OCI-LY3 (cell line): ENCODE measurements at regions not wholly inside any gene's neighbourhood (a gene's known extent, or its start where the extent isn't known, plus 50 kb on each side); places are given as distances from the start of the nearest gene placed in this dataset.

Experiments
- CTCF ChIP-seq: fragments of 200-600, 300-600 bp; sonication (generic); IDR thresholded peaks from 2 replicates; pipeline ENCODE4 v1.5.1; 2014; ENCODE audit warnings: antibody characterized with exemption, low read length, low read depth
- EZH2phosphoT487 ChIP-seq: fragments of 200-600 bp; shearing (Covaris generic); IDR thresholded peaks from 2 replicates; pipeline ENCODE4 v1.6.1; 2018; ENCODE audit warnings: antibody characterized with exemption, mixed run types, low read depth

GRCh38 chr3:110965976-110966375 is 105.6 kb upstream of the NECTIN3 start:
- TF ChIP-seq CTCF: no peak
- no peak for TF ChIP-seq EZH2phosphoT487
